Activated naive CD8-positive, alpha-beta T cell treated with anti-CD3 and anti-CD28 coated beads, Interleukin-2, amount 10 ng/mL, durations not matched to agents 7 days and 5 days (primary cell): ENCODE measurements at regions not wholly inside any gene's neighbourhood (a gene's known extent, or its start where the extent isn't known, plus 50 kb on each side); places are given as distances from the start of the nearest gene placed in this dataset.

ENCODE experiments used
- ATAC-seq: fragments of 150-1000 bp; cut with Tn5 transposase; one replicate; pipeline ENCODE4 v1.10.0; 2021; ENCODE audit warnings: low read depth, moderate library complexity
- POLR2A ChIA-PET: fragments of 350-600 bp; sonication (Branson Sonifier 250); formaldehyde crosslinking; loops from one replicate; lab custom pipeline; 2021; ENCODE audit warnings: antibody characterized with exemption; lab: Charles Lee
- DNase-seq: peaks from one replicate; pipeline ENCODE4 v3.0.0; 2021
- H3K27ac Mint-ChIP-seq: one replicate; pipeline ENCODE4 v1.8.0; 2022; ENCODE audit warnings: mild to moderate bottlenecking, mixed read lengths
- H3K27me3 Mint-ChIP-seq: one replicate; pipeline ENCODE4 v1.8.0; 2022; ENCODE audit warnings: mild to moderate bottlenecking, moderate library complexity, mixed read lengths
- H3K36me3 Mint-ChIP-seq: one replicate; pipeline ENCODE4 v1.8.0; 2021; ENCODE audit warnings: mild to moderate bottlenecking, mixed read lengths
- H3K4me1 Mint-ChIP-seq: one replicate; pipeline ENCODE4 v1.8.0; 2021; ENCODE audit warnings: mixed read lengths
- H3K4me3 Mint-ChIP-seq: one replicate; pipeline ENCODE4 v1.8.0; 2022; ENCODE audit warnings: mild to moderate bottlenecking, moderate library complexity, mixed read lengths
- H3K9me3 Mint-ChIP-seq: one replicate; pipeline ENCODE4 v1.8.0; 2021; ENCODE audit warnings: mixed read lengths

GRCh38 chr12:71208053-71208685, 50.4 kb upstream of the TSPAN8 start:
- ATAC-seq: no peak
- POLR2A ChIA-PET: no interaction called here
- no peaks in the 10 kb centered on the region for H3K36me3 Mint-ChIP-seq
- no peak overlapping the region for H3K4me3 Mint-ChIP-seq
- no peaks in the 10 kb centered on the region for H3K27me3 Mint-ChIP-seq
- DNase-seq: no peak
- peaks cover 1% of the 10 kb centered on the region for H3K9me3 Mint-ChIP-seq
- no peak overlapping the region for H3K27ac Mint-ChIP-seq
- H3K4me1 Mint-ChIP-seq: no peaks in the 10 kb centered on the region
